Vagina (tissue), 2 donors: ENCODE measurements at regions not wholly inside any gene's neighbourhood (a gene's known extent, or its start where the extent isn't known, plus 50 kb on each side); places are given as distances from the start of the nearest gene placed in this dataset.
"Not testable (repeated sequence)": the region's sequence is repeated elsewhere in the genome, so short reads cannot be mapped to it uniquely, and the experiment has no call there.

ENCODE experiments used
- DNase-seq, 2 donors: peaks; one replicate each; pipeline ENCODE4 v3.0.0-alpha.2; 2017; ENCODE audit errors: extremely low spot score in 2 of 2
- H3K27ac ChIP-seq: fragments of 200-600 bp; sonication (generic); one replicate; pipeline ENCODE4 v1.5.1; 2019
- H3K27me3 ChIP-seq: fragments of 200-600 bp; sonication (generic); one replicate; pipeline ENCODE4 v1.5.1; 2019
- H3K36me3 ChIP-seq, 2 donors: fragments of 200-600 bp; sonication (generic); one replicate each; pipeline ENCODE4 v1.5.1; 2017 to 2019
- H3K4me1 ChIP-seq: fragments of 200-600 bp; sonication (generic); one replicate; pipeline ENCODE4 v1.5.1; 2019
- H3K4me3 ChIP-seq, 2 donors: fragments of 200-600 bp; sonication (generic); 1 replicate in 1 of 2; 2 replicates in 1 of 2; pipeline ENCODE4 v1.5.1; 2016 to 2019
- H3K9me3 ChIP-seq: fragments of 200-600 bp; sonication (generic); one replicate; pipeline ENCODE4 v1.5.1; 2019
- CTCF ChIP-seq, 3 experiments: fragments of 450-650 bp in 2 of 3; fragments of 200-600 bp in 1 of 3; sonication (generic) in 1 of 3; IDR thresholded peaks; one replicate each; pipeline ENCODE4 v1.5.1; 2017 to 2019; ENCODE audit warnings: antibody characterized with exemption in 3 of 3, mild to moderate bottlenecking in 2 of 3, moderate library complexity in 2 of 3
- POLR2A ChIP-seq, 2 donors: fragments of 450-650 bp; IDR thresholded peaks; one replicate each; pipeline ENCODE4 v1.6.1; 2017; ENCODE audit warnings: antibody characterized with exemption in 2 of 2, mild to moderate bottlenecking in 2 of 2, moderate library complexity in 2 of 2
- POLR2AphosphoS5 ChIP-seq, 2 donors: sonication (generic); formaldehyde crosslinking; IDR thresholded peaks; one replicate each; pipeline ENCODE4 v1.9.0; 2017; ENCODE audit warnings: antibody characterized with exemption in 2 of 2, mild to moderate bottlenecking in 2 of 2, low read depth in 1 of 2; ENCODE audit not compliant: insufficient read depth in 1 of 2
- intact Hi-C: fragments of 100-400 bp; cut with DNase I; formaldehyde crosslinking; loops from one replicate; pipeline ENCODE4 v1.15.1; 2023

GRCh38 chr10:131838966-131839742, 61.7 kb upstream of the PPP2R2D start:
- no peak for DNase-seq
- Histone ChIP-seq H3K27me3 (no peaks in the 10 kb centered on the region), H3K9me3 (no peaks in the 10 kb centered on the region), H3K36me3 (no peaks in the 10 kb centered on the region), H3K4me1 (no peaks in the 10 kb centered on the region), H3K4me3 (no peak overlapping the region), H3K27ac (no peak overlapping the region)
- intact Hi-C loops = no loop called here
- TF ChIP-seq POLR2A (IDR thresholded peaks at IDR 0.05) (no peak), POLR2AphosphoS5 (IDR thresholded peaks at IDR 0.05; ENCODE audit: insufficient read depth in 1 of 2, low read depth in 1 of 2) (no peak), CTCF (IDR thresholded peaks at IDR 0.05) (no peak)

GRCh38 chr10:131839880-131840787, 60.7 kb upstream of the PPP2R2D start:
- intact Hi-C loops, DNase-seq, H3K4me1 ChIP-seq: not testable (repeated sequence)

GRCh38 chr10:131840788-131841118, 60.1 kb upstream of the PPP2R2D start:
- TF ChIP-seq POLR2A (IDR thresholded peaks at IDR 0.05) (no peak), POLR2AphosphoS5 (IDR thresholded peaks at IDR 0.05; ENCODE audit: insufficient read depth in 1 of 2, low read depth in 1 of 2) (no peak), CTCF (IDR thresholded peaks at IDR 0.05) (no peak)
- H3K9me3 ChIP-seq = no peaks in the 10 kb centered on the region
- intact Hi-C loops = no loop called here

More at GRCh38 chr10:131839880-131840787, 60.7 kb upstream of the PPP2R2D start:
- H3K27me3 ChIP-seq, H3K9me3 ChIP-seq, H3K27ac ChIP-seq, H3K36me3 ChIP-seq, H3K4me3 ChIP-seq: not testable (repeated sequence)

GRCh38 chr10:131841131-131841660, 59.6 kb upstream of the PPP2R2D start:
- TF ChIP-seq POLR2AphosphoS5 (IDR thresholded peaks at IDR 0.05; ENCODE audit: insufficient read depth in 1 of 2, low read depth in 1 of 2) = no peak
- H3K4me1 ChIP-seq = no peaks in the 10 kb centered on the region
- H3K36me3 ChIP-seq = no peaks in the 10 kb centered on the region
- H3K27ac ChIP-seq = no peak overlapping the region
- H3K4me3 ChIP-seq = no peak overlapping the region
- no peak for DNase-seq
- H3K27me3 ChIP-seq = no peaks in the 10 kb centered on the region
- no peaks in the 10 kb centered on the region for H3K9me3 ChIP-seq
- intact Hi-C loops = no loop called here

More at GRCh38 chr10:131840788-131841118, 60.1 kb upstream of the PPP2R2D start:
- Histone ChIP-seq H3K27me3 (no peaks in the 10 kb centered on the region), H3K4me1 (no peaks in the 10 kb centered on the region), H3K27ac (no peak overlapping the region), H3K36me3 (no peaks in the 10 kb centered on the region), H3K4me3 (no peak overlapping the region)
- no peak for DNase-seq

- no peak for DNase-seq
- intact Hi-C loops = no loop called here
- Histone ChIP-seq H3K27ac (no peak overlapping the region), H3K27me3 (no peaks in the 10 kb centered on the region), H3K4me1 (no peaks in the 10 kb centered on the region), H3K36me3 (no peaks in the 10 kb centered on the region), H3K9me3 (no peaks in the 10 kb centered on the region), H3K4me3 (no peak overlapping the region)
- no peak for TF ChIP-seq POLR2AphosphoS5 (IDR thresholded peaks at IDR 0.05; ENCODE audit: insufficient read depth in 1 of 2, low read depth in 1 of 2)
- TF ChIP-seq CTCF (IDR thresholded peaks at IDR 0.05) = no peak
- no peak for TF ChIP-seq POLR2A (IDR thresholded peaks at IDR 0.05)
Observed at GRCh38 chr10:131841661-131842139, 59.1 kb upstream of the PPP2R2D start.
